SIG-M5 (cell line): ENCODE measurements at regions not wholly inside any gene's neighbourhood (a gene's known extent, or its start where the extent isn't known, plus 50 kb on each side); places are given as distances from the start of the nearest gene placed in this dataset.
"Not testable (repeated sequence)": the region's sequence is repeated elsewhere in the genome, so short reads cannot be mapped to it uniquely, and the experiment has no call there.

Experiments
- DNase-seq: peaks from one replicate; lab custom pipeline; 2025; lab: John Stamatoyannopoulos, UW

GRCh38 chr1:185401019-185401418 lies 84.0 kb upstream of the IVNS1ABP start:
- no peak for DNase-seq

DNA sequence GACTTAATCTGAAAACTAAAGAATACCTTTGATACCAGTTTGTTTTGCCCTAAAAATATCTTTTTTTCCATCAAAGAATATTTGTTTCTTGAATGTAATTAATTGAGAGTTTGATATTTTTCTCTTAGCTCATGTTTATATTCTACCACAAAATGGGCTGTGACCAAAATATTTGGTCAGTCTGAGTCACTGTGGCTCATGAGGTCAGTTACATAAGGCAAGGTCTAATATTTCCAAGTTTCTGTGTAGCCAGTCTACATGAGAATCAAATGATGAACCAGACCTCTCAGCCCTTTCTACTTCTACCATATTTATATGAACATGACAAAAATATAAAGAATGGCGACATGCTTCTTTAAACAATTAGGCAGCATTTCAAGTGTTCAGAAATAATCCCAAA lies 83.0 kb upstream of the IVNS1ABP start:
- no peak for DNase-seq

GRCh38 chr1:185398599-185398998 lies 81.6 kb upstream of the IVNS1ABP start:
- no peak for DNase-seq

DNA sequence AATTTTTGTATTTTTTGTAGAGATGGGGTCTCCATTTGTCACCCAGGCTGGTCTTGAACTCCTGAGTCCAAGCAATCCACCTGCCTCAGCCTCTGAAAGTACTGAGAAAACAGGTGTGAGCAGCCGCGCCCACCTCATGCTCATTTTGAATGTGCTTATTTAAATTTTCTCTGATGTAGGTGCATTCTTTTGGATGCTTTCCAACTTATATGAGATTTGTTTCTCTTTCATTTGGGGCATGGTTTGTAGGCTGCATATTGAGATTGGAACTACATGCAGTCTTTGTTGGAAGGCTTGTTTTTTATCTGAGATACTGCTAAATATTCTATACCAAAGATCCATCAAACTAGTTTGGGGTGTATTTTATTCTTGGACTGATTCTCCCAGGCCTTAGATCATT lies 81.0 kb upstream of the IVNS1ABP start:
- no peak for DNase-seq

- DNase-seq, result no peak
Measured at GRCh38 chr1:185397183-185397582, 80.1 kb upstream of the IVNS1ABP start.

- no peak for DNase-seq
Measured at GRCh38 chr1:185396126-185396525, 79.1 kb upstream of the IVNS1ABP start.

DNA sequence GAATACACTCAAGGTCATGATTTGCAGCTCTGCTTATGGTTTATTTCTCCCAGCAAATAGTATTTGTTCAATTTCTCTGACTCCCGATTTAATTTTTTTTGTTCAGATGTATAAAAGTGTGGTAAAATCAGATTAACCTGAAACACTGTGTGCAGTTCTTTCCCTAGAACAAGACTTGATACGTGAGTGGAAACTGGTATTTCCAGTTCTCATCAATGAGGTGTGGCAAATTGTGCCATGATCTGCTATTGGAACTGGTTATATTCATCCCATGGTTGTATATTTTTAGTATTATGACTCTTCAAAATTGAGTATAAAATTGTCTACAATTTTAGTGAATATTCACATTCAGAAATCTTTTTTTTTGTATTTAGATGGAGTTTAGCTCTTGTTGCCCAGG lies 76.8 kb upstream of the IVNS1ABP start:
- DNase-seq, result no peak

DNA sequence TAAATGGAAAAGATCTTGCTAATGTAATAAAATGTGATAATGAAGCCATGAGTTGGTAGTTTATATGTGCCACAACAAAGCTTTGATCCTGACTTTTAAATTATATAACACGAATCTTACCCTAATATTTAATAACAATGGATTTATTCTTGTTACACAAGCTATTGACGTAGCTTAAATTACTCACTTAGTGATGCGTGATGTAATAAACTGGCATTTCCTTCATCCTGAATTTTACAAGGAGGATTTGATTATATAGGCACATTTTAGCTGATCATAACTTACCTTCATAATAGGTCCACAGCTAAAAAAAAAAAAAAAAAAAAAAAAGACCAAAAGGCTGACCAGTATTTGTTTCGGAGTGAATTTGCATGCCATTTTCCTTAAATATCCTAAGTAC lies 76.2 kb upstream of the IVNS1ABP start:
- DNase-seq, result no peak

- DNase-seq, result no peak
Measured at GRCh38 chr1:185388815-185389214, 71.8 kb upstream of the IVNS1ABP start.

GRCh38 chr1:185388346-185388745 lies 71.3 kb upstream of the IVNS1ABP start:
- no peak for DNase-seq

DNA sequence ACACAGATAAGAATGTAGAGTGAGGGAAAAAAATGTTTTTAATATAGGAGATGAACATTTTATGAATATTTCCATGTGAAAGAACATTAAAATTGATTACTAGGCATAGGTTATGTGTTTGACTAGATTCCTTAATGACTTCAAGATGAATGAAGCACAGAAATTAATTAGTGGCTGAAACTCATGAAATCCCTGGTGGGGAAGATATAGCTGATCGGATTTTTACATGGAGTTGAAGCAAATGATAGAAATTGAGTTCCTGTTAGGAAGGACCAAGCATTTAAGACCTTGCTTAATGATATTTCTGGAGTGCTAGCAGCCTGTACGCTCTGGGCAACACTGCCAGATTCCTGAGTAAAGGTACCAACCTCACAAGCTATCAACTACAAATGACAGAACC lies 68.9 kb upstream of the IVNS1ABP start:
- DNase-seq, result no peak

DNA sequence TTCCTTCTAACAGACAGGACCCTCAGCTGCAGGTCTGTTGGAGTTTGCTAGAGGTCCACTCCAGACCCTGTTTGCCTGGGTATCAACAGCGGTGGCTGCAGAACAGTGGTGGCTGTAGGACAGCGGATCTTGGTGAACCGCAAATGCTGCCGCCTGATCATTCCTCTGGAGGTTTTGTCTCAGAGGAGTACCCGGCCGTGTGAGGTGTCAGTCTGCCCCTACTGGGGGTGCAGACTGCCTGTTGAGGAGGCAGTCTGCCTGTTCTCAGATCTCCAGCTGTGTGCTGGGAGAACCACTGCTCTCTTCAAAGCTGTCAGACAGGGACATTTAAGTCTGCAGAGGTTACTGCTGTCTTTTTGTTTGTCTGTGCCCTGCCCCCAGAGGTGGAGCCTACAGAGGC lies 66.8 kb upstream of the IVNS1ABP start:
- not testable (repeated sequence) for DNase-seq

DNA sequence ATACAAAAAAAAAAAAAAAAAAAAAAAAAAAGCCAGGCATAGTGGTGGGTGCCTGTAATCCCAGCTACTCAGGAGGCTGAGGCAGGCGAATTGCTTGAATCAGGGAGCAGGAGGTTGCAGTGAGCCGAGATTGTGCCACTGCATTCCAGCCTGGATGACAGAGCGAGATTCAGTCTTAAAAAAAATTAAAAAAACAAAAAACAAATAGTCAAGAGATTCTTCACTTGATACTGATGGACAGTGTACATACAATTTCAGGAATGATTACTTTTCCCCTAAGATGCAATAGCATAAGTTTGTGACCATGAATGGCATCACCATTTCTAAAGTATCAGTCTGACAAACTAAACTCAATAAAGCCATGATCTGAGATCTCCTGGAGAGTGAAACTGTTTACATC lies 60.8 kb upstream of the IVNS1ABP start:
- no peak for DNase-seq

DNA sequence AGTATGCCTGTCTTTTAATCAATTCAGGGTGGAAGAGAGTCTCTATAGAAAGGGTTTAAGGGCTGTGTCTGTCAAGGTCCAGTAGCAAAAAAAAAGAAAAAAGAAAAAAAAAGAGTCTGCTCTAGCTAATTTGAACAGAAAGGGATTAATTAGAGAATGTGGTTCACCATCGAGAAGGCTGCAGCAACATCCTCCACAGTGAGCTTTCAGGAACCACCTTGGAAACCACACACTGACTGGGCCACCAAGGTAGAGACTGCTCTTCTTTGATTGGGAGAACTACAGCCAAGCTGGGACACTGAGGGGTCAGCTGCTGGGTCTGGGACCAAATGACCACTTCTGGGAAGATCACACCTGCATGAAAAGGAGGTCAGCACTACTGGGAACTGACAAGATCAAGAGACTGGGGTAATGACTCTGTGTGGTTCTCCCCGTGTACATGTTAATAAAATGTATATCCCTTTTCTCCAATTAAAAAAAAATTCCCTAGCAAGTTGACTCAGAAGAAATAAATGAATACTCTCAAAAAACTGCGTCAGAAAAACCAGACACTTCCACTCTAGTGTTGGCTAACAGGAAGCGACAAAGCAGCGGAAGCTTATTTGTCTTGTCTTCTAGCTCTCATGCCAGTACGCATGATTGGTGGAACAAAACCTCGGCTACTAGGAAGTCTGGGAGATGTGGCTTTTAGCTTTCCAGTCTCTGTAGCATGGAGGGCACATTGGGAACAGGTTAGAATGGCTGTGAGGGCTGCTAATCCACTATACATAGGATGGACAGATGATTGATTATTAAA lies 60.0 kb upstream of the IVNS1ABP start:
- no peak for DNase-seq

DNA sequence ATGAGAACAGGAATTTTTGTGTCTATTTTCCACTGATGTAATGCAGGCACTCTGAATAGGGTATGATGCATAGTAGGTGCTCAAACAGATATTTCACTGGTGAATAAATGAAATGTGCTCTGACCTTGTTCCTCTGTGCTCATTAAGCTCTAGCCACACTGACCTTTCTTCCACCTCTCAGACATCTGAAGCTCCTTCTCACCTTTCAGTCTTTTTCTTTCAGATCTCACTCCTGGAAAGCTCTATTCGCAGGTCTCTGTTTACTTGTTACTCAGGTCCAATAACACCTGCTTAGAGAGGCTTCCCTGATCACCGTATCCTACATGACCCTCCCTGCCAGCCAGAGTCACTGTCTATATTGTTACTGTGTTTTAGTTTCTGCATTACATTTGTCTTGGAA lies 59.2 kb upstream of the IVNS1ABP start:
- no peak for DNase-seq

- no peak for DNase-seq
Measured at GRCh38 chr1:185375583-185375982, 58.5 kb upstream of the IVNS1ABP start.

DNA sequence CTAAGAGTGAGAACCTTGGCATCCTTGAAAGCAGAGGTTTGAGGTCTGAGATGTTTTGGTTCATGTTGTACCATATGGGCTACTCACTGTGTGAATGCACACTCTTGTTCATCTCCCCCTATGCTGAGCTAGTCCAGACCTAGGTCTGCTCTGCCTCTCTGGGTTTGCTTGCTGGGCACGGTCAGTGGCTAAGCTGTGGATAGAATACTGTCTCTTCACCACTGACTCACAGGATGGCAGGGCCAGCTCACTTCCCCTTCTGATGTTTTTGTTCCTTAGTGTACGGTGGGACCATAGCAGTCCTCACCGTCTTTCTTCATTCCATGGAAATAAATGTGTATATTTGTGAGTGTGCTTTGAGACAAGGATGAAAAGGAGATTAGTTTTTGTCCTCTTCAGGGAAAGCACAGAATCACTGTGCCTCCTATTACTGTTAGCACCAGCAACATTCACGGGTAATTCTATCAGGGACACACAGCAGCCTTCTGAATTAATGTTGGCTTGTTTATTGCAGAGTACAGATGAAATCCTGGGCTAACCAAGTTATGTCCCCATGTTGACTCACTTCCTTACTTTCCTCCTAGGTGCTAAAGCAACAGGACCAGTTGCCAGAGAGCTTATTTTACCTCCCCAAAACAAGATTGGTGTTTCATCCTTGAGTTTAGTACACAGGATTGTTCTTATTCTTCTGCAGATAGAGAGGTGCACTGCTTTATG lies 56.9 kb upstream of the IVNS1ABP start:
- peak; percentile 39 for DNase-seq

- no peak for DNase-seq
Measured at GRCh38 chr1:185369786-185370185, 52.7 kb upstream of the IVNS1ABP start.

DNA sequence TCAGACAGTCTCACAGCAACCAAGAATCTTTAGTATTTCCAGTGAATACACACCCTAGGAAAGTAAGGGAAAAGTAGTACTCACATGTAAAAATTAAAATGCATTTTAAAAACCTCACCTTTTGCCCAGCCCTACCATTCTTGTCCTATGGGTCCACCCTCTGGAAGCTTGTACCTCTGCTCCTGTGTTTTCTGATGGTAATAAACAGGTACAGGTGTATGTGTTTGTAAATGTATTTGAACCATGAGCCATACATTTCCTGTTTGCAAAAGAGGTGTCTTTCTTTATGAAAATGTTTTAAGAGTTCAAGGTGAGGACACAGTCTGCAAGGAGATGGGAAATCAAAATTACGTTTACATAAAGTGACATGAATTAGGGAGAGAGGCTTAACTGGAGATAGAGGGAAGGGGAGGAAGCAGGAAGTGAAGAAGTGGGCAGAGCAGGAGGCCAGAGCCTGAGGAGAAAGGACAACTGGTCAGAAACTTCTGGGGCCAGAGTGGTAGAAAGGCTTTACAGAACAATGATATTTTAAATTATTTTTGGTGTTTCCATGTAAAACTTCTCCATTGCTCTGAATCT lies 52.0 kb upstream of the IVNS1ABP start:
- no peak for DNase-seq

DNA sequence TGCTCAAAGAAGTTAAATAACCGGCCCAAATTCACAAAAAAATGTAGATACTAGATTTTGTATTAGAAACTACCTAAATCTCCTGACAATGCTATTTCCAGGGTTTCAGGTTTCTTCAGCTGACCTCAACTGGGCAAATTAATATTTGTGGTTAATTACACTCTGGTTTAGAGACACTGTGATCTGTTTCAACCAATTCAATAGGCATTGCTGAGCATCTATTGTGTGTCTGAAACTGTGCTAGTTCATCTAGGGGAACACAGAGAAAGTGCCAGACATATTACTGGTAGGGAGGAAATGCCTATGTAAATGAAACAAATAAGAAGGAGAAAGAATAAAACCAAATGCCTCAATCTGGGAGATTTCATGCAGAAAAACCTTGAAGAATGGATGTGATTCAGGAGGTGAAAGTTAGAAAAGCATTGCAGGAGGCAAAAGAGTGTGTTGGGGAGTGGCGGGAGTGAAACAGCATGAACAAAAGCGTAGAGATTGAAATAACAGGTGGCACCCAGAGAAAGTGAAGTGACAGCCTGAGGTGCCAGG lies 51.3 kb upstream of the IVNS1ABP start:
- DNase-seq, result no peak

DNA sequence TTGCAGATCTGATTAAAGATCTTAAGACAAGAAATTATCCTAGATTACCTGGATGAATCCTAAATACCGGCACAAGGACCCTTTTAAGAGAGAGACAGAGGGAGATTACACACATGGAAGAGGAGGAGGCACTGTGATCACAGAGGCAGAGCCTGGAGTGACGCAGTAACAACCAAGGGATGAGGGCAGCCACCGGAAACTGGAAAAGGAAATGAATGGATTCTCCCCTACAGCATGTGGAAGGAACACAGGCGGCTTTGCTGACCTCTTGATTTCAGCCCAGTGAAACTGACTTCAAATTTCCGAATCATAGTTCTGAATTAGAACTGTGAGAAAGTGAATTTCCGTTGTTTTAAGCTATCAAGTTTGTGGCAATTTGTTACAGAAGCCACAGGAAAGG lies 50.2 kb upstream of the IVNS1ABP start:
- DNase-seq, result no peak
